Prostate gland (tissue), 2 donors: ENCODE measurements at regions not wholly inside any gene's neighbourhood (a gene's known extent, or its start where the extent isn't known, plus 50 kb on each side); places are given as distances from the start of the nearest gene placed in this dataset.

Source experiments
- DNase-seq: peaks from one replicate; pipeline ENCODE4 v3.0.0-alpha.2; 2019; ENCODE audit warnings: low spot score
- H3K27ac ChIP-seq, 2 donors: fragments of 200-600 bp; sonication (generic); 2 replicates each; pipeline ENCODE4 v1.5.1; 2017 to 2019
- H3K27me3 ChIP-seq: fragments of 200-600 bp; sonication (generic); replicated peaks from 2 replicates; pipeline ENCODE4 v1.5.1; 2019; ENCODE audit not compliant: insufficient read depth
- H3K36me3 ChIP-seq, 2 donors: fragments of 200-600 bp; sonication (generic); 1 replicate in 1 of 2; 2 replicates in 1 of 2; pipeline versions ENCODE4 v1.5.1 to v1.8.1; 2017 to 2019
- H3K4me1 ChIP-seq: fragments of 200-600 bp; sonication (generic); replicated peaks from 2 replicates; pipeline ENCODE4 v1.5.1; 2019
- H3K4me3 ChIP-seq, 2 donors: fragments of 200-600 bp; sonication (generic); 2 replicates each; pipeline ENCODE4 v1.5.1; 2017 to 2019
- H3K9me3 ChIP-seq: fragments of 200-600 bp; sonication (generic); 2 replicates; pipeline ENCODE4 v1.5.1; 2017
- POLR2A ChIP-seq: fragments of 450-650 bp; IDR thresholded peaks from one replicate; pipeline ENCODE4 v1.6.1; 2016; ENCODE audit warnings: antibody characterized with exemption, mild to moderate bottlenecking
- POLR2AphosphoS5 ChIP-seq: sonication (generic); formaldehyde crosslinking; IDR thresholded peaks from one replicate; pipeline ENCODE4 v1.6.1; 2017; ENCODE audit warnings: antibody characterized with exemption
- WGBS: methylation state at CpG from one replicate; pipeline ENCODE4 v1.1.5; 2018; 5-methylcytosine and 5-hydroxymethylcytosine counted together
- intact Hi-C: fragments of 100-400 bp; cut with DNase I; formaldehyde crosslinking; loops from one replicate; pipeline ENCODE4 v1.14.2; 2022
- TF ChIP-seq, protein P1 (sequence below), 4 experiments: fragments of 200-600 bp in 2 of 4; fragments of 450-650 bp in 2 of 4; sonication (generic) in 2 of 4; IDR thresholded peaks; 1 replicate in 3 of 4; 2 replicates in 1 of 4; pipeline ENCODE4 v1.5.1; 2016 to 2019; ENCODE audit warnings: antibody characterized with exemption in 4 of 4, mild to moderate bottlenecking in 2 of 4, moderate library complexity in 2 of 4

- intact Hi-C loops: no loop called here
- Histone ChIP-seq H3K36me3 (no peaks in the 10 kb centered on the region), H3K27ac (no peak overlapping the region), H3K4me3 (no peak overlapping the region), H3K9me3 (no peaks in the 10 kb centered on the region), H3K4me1 (no peaks in the 10 kb centered on the region), H3K27me3 (no peaks in the 10 kb centered on the region)
- TF ChIP-seq, protein P1, sequence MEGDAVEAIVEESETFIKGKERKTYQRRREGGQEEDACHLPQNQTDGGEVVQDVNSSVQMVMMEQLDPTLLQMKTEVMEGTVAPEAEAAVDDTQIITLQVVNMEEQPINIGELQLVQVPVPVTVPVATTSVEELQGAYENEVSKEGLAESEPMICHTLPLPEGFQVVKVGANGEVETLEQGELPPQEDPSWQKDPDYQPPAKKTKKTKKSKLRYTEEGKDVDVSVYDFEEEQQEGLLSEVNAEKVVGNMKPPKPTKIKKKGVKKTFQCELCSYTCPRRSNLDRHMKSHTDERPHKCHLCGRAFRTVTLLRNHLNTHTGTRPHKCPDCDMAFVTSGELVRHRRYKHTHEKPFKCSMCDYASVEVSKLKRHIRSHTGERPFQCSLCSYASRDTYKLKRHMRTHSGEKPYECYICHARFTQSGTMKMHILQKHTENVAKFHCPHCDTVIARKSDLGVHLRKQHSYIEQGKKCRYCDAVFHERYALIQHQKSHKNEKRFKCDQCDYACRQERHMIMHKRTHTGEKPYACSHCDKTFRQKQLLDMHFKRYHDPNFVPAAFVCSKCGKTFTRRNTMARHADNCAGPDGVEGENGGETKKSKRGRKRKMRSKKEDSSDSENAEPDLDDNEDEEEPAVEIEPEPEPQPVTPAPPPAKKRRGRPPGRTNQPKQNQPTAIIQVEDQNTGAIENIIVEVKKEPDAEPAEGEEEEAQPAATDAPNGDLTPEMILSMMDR (IDR thresholded peaks at IDR 0.05): no peak
- no peak for TF ChIP-seq POLR2AphosphoS5
- WGBS: 37% methylated on average over 2 of the region's 2 CpGs
- DNase-seq: no peak
These were observed 56.6 kb upstream of the ABCA1 start for GRCh38 chr9:104984542-104984941.

DNA sequence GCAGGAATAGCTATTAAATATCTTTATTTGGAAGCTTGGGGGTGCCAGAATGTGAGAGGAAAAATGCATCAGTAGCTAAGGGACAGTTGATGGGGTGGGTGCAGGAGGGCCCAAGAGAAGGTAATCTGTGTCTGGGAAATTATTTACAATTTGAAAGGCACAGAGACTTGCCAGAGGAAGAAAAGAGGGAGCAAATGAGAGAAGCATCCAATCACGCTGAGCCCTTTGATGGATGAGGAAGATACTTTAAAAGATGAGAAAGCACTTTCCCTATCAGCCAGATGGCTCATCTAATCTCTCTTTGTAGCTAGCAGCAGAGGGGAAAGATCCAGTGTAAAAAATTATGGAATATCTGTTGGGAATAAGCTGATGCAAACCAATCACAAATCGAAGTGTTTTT lies 57.0 kb upstream of the ABCA1 start:
- no peaks in the 10 kb centered on the region for H3K27me3 ChIP-seq
- no peak for DNase-seq
- H3K36me3 ChIP-seq: no peaks in the 10 kb centered on the region
- no peaks in the 10 kb centered on the region for H3K9me3 ChIP-seq
- no peak overlapping the region for H3K27ac ChIP-seq
- no peak for TF ChIP-seq POLR2AphosphoS5
- H3K4me3 ChIP-seq: no peak overlapping the region
- no peaks in the 10 kb centered on the region for H3K4me1 ChIP-seq
- 77% methylated on average over 2 of the region's 2 CpGs for WGBS
- intact Hi-C loops: no loop called here

DNA sequence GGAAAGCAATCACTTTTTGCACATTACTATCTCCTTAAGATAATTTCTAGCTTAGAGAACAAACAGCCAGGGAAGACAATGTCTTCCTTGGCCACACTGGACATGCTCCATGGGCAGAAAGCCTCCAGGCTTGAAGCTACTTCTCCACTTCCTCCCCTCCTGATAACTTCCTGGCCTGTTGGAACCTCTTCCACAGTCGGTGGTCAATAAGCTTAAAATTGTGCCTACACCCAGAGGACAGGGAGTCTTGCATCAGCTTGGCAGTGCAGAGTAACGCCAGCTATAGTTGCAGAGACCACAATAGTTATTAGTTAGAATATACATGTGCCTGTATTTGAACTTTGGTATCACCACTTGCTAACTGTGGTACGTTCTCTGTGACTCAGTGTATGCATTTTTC lies 58.1 kb upstream of the ABCA1 start:
- intact Hi-C loops: no loop called here
- H3K9me3 ChIP-seq: no peaks in the 10 kb centered on the region
- H3K36me3 ChIP-seq: no peaks in the 10 kb centered on the region
- no peak for DNase-seq
- H3K4me1 ChIP-seq: no peaks in the 10 kb centered on the region
- H3K27ac ChIP-seq: no peak overlapping the region
- H3K27me3 ChIP-seq: no peaks in the 10 kb centered on the region
- no peak for TF ChIP-seq POLR2AphosphoS5
- TF ChIP-seq, protein P1 (IDR thresholded peaks at IDR 0.05): no peak
- no peak for TF ChIP-seq POLR2A
- H3K4me3 ChIP-seq: no peak overlapping the region
- 84% methylated on average over 3 of the region's 3 CpGs for WGBS

DNA sequence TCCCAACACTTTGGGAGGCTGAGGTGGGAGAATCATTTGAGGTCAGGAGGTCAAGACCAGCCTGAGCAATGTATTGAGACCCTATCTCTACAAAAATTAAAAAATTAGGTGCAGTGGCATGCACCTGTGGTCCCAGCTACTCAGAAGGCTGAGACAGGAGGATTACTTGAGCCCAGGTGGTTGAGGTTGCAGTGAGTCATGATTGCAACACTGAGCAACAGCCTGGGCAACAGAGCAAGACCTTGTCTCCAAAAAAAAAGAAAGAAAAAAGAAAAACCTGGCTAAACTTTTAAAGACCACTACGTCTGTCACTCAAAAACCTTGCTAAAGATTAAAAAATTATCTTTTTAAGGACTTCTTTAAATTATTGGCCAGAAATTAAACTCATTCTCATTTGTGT lies 59.8 kb upstream of the ABCA1 start:
- 94% methylated on average over 1 of the region's 1 CpG for WGBS
- intact Hi-C loops: no loop called here
- H3K36me3 ChIP-seq: no peaks in the 10 kb centered on the region
- no peak for DNase-seq
- no peak overlapping the region for H3K4me3 ChIP-seq
- H3K4me1 ChIP-seq: no peaks in the 10 kb centered on the region
- no peaks in the 10 kb centered on the region for H3K9me3 ChIP-seq
- H3K27me3 ChIP-seq: no peaks in the 10 kb centered on the region
- TF ChIP-seq POLR2AphosphoS5: no peak
- TF ChIP-seq POLR2A: no peak
- TF ChIP-seq, protein P1 (IDR thresholded peaks at IDR 0.05): no peak
- H3K27ac ChIP-seq: no peak overlapping the region

- H3K4me3 ChIP-seq: no peak overlapping the region
- H3K36me3 ChIP-seq: no peaks in the 10 kb centered on the region
- WGBS: 88% methylated on average over 2 of the region's 2 CpGs
- no peaks in the 10 kb centered on the region for H3K27me3 ChIP-seq
- DNase-seq: no peak
- H3K4me1 ChIP-seq: no peaks in the 10 kb centered on the region
- intact Hi-C loops: no loop called here
- no peak overlapping the region for H3K27ac ChIP-seq
- TF ChIP-seq, protein P1 (IDR thresholded peaks at IDR 0.05): no peak
- no peak for TF ChIP-seq POLR2AphosphoS5
- TF ChIP-seq POLR2A: no peak
- H3K9me3 ChIP-seq: no peaks in the 10 kb centered on the region
These were observed 60.6 kb upstream of the ABCA1 start for GRCh38 chr9:104988539-104988938.
